Activated effector memory CD4-positive, alpha-beta T cell treated with Interleukin-2 at 50 U/mL for 16 hours (primary cell): ENCODE measurements at regions not wholly inside any gene's neighbourhood (a gene's known extent, or its start where the extent isn't known, plus 50 kb on each side); places are given as distances from the start of the nearest gene placed in this dataset.
A peak's percentile ranks its signal among the peaks of the same experiment; 100 is the strongest.

Source experiments
- DNase-seq: peaks from one replicate; pipeline ENCODE4 v3.0.0-alpha.2; 2020

DNA sequence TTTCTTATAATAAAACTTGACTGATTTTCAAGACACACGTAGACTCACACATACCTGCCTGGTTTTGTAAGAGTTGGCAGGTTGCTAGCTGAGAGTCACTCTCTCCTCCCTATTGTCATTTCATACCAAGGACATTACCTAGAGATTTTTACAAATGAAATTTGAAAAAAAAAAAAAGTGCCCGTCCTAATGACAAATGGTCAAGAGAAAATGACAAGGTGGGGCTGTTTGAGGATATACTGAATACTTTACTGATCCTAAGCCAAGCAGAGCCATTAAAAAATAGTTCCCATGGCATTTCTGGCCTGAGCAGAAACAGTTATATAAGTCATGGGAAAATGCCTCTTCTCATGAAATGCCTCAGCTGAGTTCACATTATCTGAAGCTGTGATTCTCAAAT, 150.2 kb downstream of the DYRK2 start:
- no peak for DNase-seq

- DNase-seq = no peak
Measured at GRCh38 chr12:67802731-67803130, 154.2 kb downstream of the DYRK2 start.

DNA sequence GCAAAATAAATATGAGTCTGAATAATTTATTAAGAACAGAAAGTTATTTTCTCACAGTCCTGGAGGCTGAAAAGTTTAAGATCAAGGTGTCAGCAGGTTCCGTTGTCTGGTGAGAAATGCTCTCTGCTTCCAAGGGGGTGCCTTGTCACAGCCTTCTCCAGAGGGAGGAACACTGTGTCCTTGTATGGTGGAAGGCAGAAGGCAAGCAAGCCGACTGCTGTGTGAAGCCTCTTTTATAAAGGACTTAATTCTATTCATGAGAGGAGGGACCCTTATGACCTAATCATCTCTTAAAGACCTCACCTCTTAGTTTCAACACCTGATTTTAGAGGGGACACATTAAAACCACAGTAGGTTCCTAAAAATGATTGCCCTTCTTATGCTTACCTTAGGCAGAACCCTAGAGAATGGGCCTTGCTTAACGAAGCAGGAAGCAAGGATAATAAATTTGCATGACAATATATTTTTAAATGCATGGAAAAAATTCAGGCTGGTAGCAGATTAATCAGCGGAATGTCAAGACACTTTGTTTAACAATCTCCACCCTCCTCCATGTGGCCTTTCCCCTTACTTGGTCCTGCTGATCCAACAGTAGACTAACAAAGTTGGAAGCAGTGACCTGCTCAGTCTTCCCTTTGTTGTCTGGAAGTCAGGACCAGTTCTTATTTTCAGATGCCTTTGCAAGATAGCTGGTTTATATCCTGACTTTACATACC, 154.9 kb downstream of the DYRK2 start:
- no peak for DNase-seq

DNA sequence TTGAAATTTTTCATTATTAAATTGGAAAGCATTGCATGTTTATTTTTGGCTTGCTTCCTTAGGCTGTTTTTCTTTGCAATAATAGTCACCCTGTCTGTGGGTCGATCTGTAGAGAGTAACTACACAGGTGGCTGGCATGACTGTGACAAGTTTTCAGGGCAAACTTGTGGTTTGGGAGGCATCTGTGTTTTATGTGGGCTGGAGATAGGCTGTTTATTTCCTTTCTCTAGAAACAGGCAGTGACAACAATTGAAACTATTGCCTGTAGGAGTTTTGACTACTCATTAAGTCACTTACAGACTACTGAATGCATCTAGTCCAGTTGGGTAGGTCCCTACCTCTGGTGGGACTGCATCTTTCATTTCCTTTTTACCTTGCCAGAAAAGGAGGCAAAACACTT, 155.6 kb downstream of the DYRK2 start:
- peak; percentile 1 for DNase-seq

DNA sequence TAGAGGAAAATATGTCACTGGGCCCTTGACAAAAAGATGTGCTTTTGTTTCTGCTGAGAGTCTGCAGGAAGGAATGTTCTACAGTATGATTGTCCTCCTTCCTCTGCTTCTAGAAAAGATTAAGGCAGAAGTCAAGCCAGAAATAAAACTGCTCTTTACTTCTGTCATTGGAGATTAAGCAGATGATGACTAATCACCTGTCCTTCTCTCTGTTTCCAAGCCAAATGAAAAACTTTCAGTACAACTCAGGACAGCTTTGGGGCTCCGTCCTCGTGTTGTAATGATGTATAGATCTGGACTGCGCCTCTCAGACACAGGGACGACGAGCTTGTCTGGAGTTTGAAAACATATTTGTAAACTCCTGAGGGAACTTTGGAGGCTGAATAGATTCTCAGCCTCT, 159.3 kb downstream of the DYRK2 start:
- DNase-seq = no peak

GRCh38 chr12:67810166-67810565, 161.6 kb downstream of the DYRK2 start:
- no peak for DNase-seq

- no peak for DNase-seq
Measured at GRCh38 chr12:67811437-67812361, 163.2 kb downstream of the DYRK2 start.

DNA sequence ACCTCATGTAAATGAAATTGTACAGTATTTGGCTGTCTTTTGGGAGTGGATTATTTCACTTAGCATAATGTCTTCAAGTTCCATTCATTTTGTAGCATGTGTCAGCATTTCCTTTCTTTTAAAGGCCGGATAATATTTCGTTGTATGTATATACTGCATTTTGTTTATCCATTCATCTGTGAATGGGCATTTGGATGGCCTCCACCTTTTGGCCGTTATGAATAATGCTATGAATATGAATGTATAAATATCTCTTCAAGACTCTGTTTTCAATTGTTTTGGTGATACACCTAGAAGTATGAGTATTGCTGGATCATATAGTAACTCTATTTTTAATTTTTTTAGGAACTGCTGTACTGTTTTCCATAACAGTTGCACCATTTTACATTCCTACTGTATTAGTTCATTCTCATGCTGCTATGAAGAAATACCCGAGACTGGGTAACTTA, 164.9 kb downstream of the DYRK2 start:
- DNase-seq = no peak

DNA sequence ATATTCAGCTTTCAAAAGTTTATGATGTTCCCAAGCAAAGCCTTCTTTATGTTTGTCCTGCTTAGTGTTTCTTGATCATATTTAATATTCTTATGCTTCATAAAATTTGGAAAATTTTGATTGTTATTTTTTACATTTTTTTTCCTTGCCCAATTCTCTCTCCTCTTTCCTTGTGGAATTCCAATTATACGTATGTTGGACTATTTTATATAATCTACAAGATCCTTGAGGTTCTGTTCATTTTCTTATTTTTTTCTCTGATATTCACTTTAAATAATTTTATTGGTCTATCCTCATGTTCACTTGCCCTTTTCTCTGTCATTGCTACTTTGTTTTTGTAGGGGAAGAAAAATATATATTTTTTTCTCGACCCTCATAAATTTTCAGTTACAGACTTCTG, 167.7 kb downstream of the DYRK2 start:
- DNase-seq = no peak

GRCh38 chr12:67818459-67818903, 169.9 kb downstream of the DYRK2 start:
- no peak for DNase-seq

GRCh38 chr12:67819902-67820301, 169.3 kb upstream of the IFNG-AS1 start:
- DNase-seq = no peak

GRCh38 chr12:67820694-67821093, 168.6 kb upstream of the IFNG-AS1 start:
- no peak for DNase-seq

DNA sequence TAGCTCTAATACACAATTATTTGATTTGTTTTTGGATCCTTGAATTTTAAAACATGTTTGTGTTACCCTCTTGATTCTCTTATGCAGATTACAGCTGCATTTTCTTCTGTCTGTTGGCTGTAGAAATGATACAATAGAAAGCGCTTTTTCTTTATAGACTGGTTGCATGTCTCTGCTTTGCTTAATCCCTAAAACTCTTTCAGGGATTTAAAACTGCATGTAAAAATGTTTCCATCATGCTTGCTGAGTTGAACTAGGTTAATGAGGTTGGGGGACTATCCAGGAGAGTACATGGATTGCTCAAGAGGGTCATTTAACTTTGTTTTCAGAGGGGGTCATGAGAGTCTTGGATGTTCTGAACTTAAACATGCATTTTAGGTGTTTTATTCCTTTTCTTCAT, 166.4 kb upstream of the IFNG-AS1 start:
- no peak for DNase-seq

GRCh38 chr12:67826148-67826547, 163.1 kb upstream of the IFNG-AS1 start:
- DNase-seq = no peak

DNA sequence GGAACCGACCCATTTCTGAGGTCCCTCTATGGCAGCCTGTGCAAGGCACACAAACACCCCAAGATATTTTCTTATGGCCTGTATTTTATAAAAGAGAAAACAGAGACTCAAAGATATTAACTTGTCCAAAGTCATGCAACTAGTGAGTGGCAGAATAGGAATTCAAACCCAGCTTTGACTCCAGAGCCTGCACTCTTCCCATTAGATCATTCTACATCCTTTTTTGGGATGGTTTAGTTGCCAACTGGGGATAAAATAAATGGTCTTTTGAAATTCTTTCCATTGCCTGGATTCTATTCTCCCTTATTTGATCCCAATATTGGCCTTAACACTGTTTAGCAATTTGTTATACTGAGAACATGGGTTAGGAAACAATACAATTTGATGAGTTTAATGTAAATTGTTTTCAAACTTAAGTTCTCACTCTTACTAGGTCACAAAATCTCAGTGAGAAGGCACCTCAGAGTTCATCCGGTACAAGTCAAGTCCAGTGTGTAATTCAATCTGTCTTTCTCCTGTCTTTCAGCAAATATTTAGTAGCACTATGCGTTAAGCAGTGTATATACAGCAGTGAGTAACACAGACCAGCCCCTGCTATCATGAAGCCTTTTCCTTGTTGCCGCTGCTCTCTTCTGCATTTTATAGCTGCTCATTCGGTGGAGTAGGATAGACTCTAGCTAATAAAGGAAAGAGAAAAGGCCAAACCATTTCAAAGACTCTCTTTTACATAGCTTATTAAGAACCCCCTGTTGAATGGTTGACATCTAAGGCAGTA, 162.1 kb upstream of the IFNG-AS1 start:
- no peak for DNase-seq

DNA sequence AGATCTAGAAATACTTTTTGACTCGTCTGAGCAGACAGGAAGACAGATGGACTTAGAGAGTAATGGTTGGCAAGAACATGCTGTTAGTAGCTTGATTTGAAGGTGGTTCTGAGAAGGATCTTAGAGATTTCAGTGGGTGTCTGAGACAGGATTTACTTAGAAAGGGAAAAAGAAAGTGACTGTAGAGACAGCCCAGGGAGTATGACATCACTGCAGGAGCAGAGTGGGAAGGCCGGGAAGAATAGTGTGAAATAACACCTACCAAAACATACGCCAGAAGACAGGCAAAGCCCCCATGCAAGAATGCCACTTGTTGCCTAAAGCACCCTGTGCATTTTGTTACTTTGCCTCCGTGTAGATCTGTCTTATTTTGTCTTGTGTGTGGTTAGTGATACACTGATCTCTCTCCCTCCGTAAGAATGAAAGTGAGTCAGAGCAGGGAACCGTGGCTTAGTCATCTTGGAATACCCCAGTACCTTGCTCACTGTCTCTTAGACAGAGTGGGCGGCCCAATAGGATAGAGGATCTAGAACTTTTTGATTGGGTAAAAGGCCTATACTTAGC, 161.3 kb upstream of the IFNG-AS1 start:
- no peak for DNase-seq

- DNase-seq = no peak
Measured at GRCh38 chr12:67829896-67830295, 159.4 kb upstream of the IFNG-AS1 start.

DNA sequence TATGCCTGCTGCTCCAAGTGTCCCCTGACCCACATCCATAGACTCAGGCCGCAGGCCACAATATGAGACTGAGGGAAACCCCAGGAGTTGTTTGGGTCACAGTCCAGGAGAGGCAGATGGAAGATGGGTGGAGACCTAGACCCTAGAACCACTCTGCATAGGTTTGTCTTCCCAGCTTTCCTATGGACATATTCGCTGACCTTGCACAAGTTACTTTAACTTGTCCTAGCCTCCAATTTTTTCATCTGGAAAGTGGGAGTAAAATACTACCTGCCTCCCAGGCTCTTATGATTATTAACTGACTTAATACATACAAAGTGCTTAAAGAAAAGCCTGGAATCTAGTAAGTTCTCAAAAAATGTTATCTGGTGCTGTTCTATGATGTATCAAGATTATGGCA, 157.1 kb upstream of the IFNG-AS1 start:
- DNase-seq = no peak

DNA sequence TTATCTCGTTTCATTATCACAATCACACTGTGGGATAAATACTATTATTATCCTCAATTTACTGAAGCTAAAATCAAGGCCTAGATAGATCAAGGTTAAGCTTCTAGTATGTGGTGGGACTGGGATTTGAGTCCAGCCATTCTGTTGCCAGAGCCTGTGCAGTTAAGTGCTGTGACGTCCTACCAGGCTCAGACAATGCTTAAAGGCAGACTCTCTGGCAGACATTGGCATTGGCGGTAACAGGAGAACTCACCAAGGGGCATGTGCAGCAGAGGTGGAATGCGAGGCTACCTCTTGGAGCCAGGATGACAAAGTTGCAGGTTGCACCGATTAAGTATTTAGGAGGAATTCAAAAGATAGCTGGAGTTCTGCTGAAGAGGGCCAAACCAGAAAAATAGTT, 155.6 kb upstream of the IFNG-AS1 start:
- no peak for DNase-seq

GRCh38 chr12:67837876-67838275, 151.4 kb upstream of the IFNG-AS1 start:
- DNase-seq = no peak

- DNase-seq = no peak
Measured at GRCh38 chr12:67842124-67842523, 147.1 kb upstream of the IFNG-AS1 start.

DNA sequence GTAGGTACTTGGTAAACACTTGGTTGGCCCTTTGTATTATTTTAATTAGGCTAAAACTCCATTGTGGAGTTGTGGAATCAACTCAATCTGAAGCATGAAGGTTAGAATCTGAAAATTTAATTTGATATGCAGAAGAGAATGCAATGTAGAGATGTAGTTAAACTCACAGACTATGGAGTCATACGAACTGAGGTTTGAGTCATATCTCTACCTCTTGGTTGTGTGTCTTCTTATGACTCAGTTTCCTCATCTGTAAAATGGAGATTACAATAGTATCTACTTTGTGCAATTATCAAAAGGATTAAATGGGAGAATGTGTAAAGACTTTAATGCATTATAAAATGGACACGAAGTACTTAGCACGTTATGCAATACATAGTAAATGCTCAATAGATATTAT, 146.0 kb upstream of the IFNG-AS1 start:
- DNase-seq = no peak

DNA sequence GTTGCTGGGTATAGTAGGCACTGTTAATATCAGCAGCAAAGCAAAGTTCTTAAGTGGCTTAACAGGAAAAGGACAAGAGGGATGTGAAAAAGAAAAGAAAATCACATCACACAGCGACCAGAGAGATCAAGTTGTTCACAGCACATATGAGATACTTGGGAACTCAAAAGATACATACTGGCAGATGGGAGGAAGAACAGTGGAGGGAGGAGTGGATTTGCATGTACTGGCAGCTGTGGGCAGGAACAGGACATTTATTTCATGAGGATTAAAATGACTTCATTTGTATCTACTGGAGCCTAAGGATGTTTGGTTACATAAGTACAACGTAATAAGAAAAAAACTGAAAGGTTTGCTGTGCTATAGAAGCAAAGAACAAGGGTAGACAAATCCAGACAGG, 136.5 kb upstream of the IFNG-AS1 start:
- no peak for DNase-seq
